Breast epithelium (tissue), 4 donors: ENCODE measurements at regions not wholly inside any gene's neighbourhood (a gene's known extent, or its start where the extent isn't known, plus 50 kb on each side); places are given as distances from the start of the nearest gene placed in this dataset.

Experiments used
- DNase-seq, 2 donors: peaks; one replicate each; pipeline ENCODE4 v3.0.0-alpha.2; 2019; ENCODE audit warnings: low spot score in 2 of 2
- H3K27ac ChIP-seq, 2 donors: fragments of 200-600 bp; sonication (generic) in 1 of 2; one replicate each; pipeline ENCODE4 v1.5.1; 2016 to 2019; ENCODE audit warnings: mild to moderate bottlenecking in 1 of 2
- H3K27me3 ChIP-seq, 2 donors: fragments of 200-600 bp; sonication (generic) in 1 of 2; one replicate each; pipeline versions ENCODE4 v1.5.1 to v1.6.0; 2017 to 2019; ENCODE audit warnings: control low read depth in 1 of 2, mild to moderate bottlenecking in 1 of 2
- H3K36me3 ChIP-seq: fragments of 200-600 bp; one replicate; pipeline ENCODE4 v1.5.1; 2019
- H3K4me1 ChIP-seq, 2 donors: fragments of 200-600 bp; sonication (generic); one replicate each; pipeline ENCODE4 v1.5.1; 2016 to 2019; ENCODE audit warnings: control low read depth in 1 of 2
- H3K4me3 ChIP-seq, 3 donors: fragments of 200-600 bp; sonication (generic); 1 replicate in 2 of 3; 2 replicates in 1 of 3; pipeline ENCODE4 v1.5.1; 2016 to 2019; ENCODE audit warnings: mild to moderate bottlenecking in 3 of 3, moderate library complexity in 2 of 3
- H3K9me3 ChIP-seq, 2 donors: fragments of 200-600 bp; sonication (generic) in 1 of 2; one replicate each; pipeline ENCODE4 v1.5.1; 2016 to 2019; ENCODE audit warnings: control low read depth in 1 of 2
- POLR2A ChIP-seq: fragments of 450-650 bp; IDR thresholded peaks from one replicate; pipeline ENCODE4 v1.6.1; 2016; ENCODE audit warnings: antibody characterized with exemption, mild to moderate bottlenecking, moderate library complexity
- POLR2AphosphoS5 ChIP-seq, 3 donors: sonication (generic); formaldehyde crosslinking; IDR thresholded peaks; one replicate each; pipeline ENCODE4 v1.6.1; 2017; ENCODE audit warnings: antibody characterized with exemption in 3 of 3
- intact Hi-C: fragments of 100-400 bp; cut with DNase I; formaldehyde crosslinking; loops from one replicate; pipeline ENCODE4 v1.15.1; 2023; ENCODE audit warnings: low total_unique reads
- TF ChIP-seq, protein P1 (sequence below), 3 donors: fragments of 450-650 bp; IDR thresholded peaks; one replicate each; pipeline ENCODE4 v1.5.1; 2016 to 2017; ENCODE audit warnings: antibody characterized with exemption in 3 of 3, mild to moderate bottlenecking in 3 of 3, moderate library complexity in 3 of 3

DNA sequence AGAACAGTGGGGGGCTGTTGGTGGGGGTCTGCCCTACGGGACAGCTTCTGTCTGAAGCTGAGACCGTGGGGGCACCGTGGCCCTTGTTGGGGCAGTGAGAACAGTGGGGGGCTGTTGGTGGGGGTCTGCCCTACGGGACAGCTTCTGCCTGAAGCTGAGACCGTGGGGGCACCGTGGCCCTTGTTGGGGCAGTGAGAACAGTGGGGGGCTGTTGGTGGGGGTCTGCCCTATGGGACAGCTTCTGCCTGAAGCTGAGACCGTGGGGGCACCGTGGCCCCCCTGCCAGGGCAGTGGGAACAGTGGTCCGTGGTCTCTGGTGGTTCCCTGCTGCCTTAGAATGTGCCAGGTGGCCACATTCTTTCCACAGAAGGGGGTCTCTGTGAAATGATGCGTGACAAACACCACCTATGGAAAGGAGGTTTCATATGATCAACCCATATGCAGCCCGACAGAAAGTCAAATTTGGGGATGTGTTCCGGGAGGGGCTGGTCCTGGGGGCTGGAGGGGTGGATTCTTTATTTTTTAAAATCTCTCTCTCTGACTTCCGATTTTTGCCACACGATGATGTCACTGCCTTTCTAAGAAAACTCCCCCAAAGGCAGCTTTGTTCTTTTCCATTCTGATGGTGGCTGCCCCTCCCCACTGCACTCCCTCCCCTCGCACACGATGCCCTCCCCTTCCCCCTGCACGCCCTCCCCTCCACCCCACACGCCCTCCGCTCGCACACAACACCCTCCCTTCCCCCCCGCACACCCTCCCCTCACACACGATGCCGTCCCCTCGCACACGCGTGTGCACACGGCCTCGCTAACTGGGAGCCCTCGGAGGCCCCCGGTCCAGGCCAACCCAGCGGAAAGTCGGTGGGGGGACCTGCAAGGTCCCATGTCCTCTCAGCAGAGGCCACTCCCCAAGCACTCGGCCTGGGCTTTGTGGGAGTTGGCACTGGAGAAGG lies 1186.5 kb downstream of the BRD1 start:
- Histone ChIP-seq H3K36me3 (no peaks in the 10 kb centered on the region), H3K27ac (no peak overlapping the region), H3K4me3 (no peak overlapping the region), H3K9me3 (no peaks in the 10 kb centered on the region), H3K4me1 (no peaks in the 10 kb centered on the region), H3K27me3 (no peaks in the 10 kb centered on the region)
- TF ChIP-seq, protein P1, sequence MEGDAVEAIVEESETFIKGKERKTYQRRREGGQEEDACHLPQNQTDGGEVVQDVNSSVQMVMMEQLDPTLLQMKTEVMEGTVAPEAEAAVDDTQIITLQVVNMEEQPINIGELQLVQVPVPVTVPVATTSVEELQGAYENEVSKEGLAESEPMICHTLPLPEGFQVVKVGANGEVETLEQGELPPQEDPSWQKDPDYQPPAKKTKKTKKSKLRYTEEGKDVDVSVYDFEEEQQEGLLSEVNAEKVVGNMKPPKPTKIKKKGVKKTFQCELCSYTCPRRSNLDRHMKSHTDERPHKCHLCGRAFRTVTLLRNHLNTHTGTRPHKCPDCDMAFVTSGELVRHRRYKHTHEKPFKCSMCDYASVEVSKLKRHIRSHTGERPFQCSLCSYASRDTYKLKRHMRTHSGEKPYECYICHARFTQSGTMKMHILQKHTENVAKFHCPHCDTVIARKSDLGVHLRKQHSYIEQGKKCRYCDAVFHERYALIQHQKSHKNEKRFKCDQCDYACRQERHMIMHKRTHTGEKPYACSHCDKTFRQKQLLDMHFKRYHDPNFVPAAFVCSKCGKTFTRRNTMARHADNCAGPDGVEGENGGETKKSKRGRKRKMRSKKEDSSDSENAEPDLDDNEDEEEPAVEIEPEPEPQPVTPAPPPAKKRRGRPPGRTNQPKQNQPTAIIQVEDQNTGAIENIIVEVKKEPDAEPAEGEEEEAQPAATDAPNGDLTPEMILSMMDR (IDR thresholded peaks at IDR 0.05), result no peak
- no peak for TF ChIP-seq POLR2A
- TF ChIP-seq POLR2AphosphoS5 (IDR thresholded peaks at IDR 0.05), result no peak
- no peak for DNase-seq
- intact Hi-C loops, result no loop called here

DNA sequence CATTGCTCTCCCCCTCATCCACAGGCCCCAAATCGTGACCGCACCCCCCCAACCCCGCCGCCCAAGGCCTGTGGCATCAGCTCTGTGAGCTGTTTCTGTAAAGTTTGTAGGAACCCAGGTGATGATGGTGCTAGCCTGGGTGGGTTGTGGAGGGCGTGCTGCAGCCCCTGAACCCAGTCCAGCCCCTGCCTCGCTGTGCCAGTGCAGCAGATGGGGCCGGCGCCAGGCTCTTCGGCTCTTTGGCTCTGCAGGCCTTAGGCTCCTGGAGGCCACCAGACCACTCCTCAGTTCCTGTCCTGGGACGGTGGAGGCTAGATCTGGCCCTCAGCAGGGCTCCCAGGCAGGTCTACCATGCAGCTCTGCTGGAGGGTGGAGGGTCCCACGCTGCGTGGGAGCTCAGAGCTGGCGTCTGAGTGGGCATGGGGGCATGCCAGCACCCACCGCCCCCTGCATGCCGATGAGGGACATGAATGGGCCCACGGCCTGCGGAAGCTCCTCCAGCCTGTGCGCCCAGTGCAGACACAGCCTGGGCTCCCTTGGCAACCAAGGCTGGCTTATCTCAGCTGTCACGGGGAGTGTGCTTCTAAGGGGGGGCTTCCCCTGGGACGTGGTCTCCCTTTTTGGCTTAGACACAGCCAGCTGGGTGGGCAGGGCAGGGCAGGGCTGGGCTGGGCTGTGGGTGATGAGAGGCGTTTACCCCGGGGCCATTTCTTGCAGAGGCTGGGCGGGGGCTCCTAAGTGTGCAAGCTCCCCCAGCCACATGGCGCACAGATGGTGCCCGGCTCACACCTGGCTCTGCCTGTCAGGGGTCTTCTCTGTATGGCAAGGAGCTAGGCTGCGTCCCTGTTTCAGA lies 1187.6 kb downstream of the BRD1 start:
- H3K4me1 ChIP-seq, result no peaks in the 10 kb centered on the region
- H3K27ac ChIP-seq, result no peak overlapping the region
- no peak for TF ChIP-seq POLR2AphosphoS5 (IDR thresholded peaks at IDR 0.05)
- TF ChIP-seq POLR2A, result no peak
- TF ChIP-seq, protein P1 (IDR thresholded peaks at IDR 0.05), result no peak
- H3K36me3 ChIP-seq, result no peaks in the 10 kb centered on the region
- intact Hi-C loops, result no loop called here
- no peaks in the 10 kb centered on the region for H3K27me3 ChIP-seq
- no peak overlapping the region for H3K4me3 ChIP-seq
- H3K9me3 ChIP-seq, result no peaks in the 10 kb centered on the region
- no peak for DNase-seq

DNA sequence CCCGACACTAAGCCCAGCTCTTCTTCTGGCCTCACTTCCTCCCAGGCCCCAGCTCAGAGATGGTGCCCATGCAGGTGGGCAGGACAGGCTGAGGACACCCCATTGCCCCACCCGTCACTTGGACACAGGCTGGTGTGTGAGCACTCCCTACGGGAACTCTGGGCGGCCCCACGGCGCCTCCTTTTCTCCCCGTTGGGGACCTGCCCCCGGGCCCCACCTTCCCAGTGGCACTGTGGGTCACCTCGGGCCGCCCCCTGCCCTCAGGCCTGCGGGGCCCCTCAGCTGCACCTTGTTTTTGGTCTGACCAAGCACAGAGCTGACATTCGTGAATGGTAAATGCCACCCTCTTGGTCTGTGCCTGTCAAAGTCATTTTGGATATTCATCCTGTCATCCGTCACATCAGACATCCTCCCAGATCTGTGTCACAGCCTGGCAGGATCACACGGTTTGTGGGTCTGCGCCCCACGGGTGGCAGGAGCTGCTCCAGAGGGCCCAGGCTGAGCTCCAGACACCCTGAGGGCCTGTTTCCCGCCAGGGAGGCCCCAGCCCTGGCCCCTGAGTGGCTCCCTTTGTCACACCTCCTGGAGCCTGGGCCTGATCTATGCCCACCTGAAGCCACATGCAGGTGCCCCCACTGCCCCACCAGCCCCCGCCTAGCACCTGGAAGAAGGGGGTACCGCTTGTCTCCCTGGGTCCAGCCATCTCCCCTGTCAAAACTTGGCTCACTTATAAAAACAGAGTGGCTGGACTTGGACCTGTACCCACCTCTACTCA lies 1188.5 kb downstream of the BRD1 start:
- Histone ChIP-seq H3K9me3 (no peaks in the 10 kb centered on the region), H3K4me1 (no peaks in the 10 kb centered on the region), H3K36me3 (no peaks in the 10 kb centered on the region), H3K27me3 (no peaks in the 10 kb centered on the region), H3K27ac (no peak overlapping the region), H3K4me3 (no peak overlapping the region)
- no peak for DNase-seq
- intact Hi-C loops, result no loop called here
- TF ChIP-seq, protein P1 (IDR thresholded peaks at IDR 0.05), result no peak
- TF ChIP-seq POLR2AphosphoS5 (IDR thresholded peaks at IDR 0.05), result no peak
- no peak for TF ChIP-seq POLR2A

DNA sequence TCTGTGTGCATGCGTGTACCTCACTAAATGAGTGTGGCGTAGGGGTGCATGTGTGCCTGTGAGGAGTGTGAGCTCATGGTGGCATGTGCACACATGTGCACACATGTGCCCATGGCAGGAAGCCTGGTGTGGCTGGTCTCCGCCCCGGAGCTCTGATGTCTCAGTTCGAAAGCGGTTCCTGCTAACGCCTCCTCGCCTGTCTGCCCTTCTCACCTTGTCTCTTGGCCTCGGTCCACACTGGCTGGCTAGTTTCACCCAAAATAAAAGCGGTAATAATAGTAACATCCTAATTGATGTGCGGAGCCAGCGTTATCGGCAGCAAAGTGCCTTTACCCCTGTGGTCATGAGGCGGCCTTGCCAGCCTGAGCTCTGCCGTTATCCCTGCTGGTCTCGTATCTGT lies 1190.4 kb downstream of the BRD1 start:
- H3K27me3 ChIP-seq, result no peaks in the 10 kb centered on the region
- intact Hi-C loops, result no loop called here
- H3K4me1 ChIP-seq, result no peaks in the 10 kb centered on the region
- no peak overlapping the region for H3K4me3 ChIP-seq
- H3K36me3 ChIP-seq, result no peaks in the 10 kb centered on the region
- no peak overlapping the region for H3K27ac ChIP-seq
- no peak for TF ChIP-seq POLR2A
- no peak for TF ChIP-seq POLR2AphosphoS5 (IDR thresholded peaks at IDR 0.05)
- TF ChIP-seq, protein P1 (IDR thresholded peaks at IDR 0.05), result no peak
- DNase-seq, result no peak
- H3K9me3 ChIP-seq, result no peaks in the 10 kb centered on the region
